ENCODE measurements at regions not wholly inside any gene's neighbourhood (a gene's known extent, or its start where the extent isn't known, plus 50 kb on each side); places are given as distances from the start of the nearest gene placed in this dataset.
"Not testable (repeated sequence)": the region's sequence is repeated elsewhere in the genome, so short reads cannot be mapped to it uniquely, and the experiment has no call there.

GRCh38 chr1:189158155-189158554 is 1319.5 kb downstream of the BRINP3 start:
- DNase-seq = no peak

GRCh38 chr1:189175889-189176288 is 1301.8 kb downstream of the BRINP3 start:
- no peak for DNase-seq

GRCh38 chr1:189180057-189180456 is 1297.6 kb downstream of the BRINP3 start:
- DNase-seq = no peak

- no peak for DNase-seq
Observed at GRCh38 chr1:189185097-189185496, 1292.6 kb downstream of the BRINP3 start.

- DNase-seq = no peak
Observed at GRCh38 chr1:189192741-189193520, 1284.7 kb downstream of the BRINP3 start.

DNA sequence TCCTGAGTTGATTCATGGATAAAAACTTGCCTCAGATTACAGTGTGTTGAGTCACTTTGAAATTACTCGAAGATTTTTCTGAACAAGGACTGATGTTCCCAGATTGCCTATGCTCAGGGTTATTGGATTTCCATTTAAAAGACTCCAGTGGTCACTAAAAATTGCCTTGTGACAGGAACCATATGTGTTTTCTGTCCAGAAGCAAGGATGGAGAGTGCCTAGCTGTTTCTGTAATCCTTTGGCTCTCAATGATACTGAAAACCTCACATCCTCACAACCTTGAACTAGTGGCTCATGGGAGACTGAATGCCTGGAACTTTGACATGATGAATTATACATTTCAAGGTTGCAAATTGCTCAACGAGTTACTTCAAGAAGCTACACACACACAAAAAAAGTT is 1271.8 kb downstream of the BRINP3 start:
- DNase-seq = no peak

GRCh38 chr1:189206617-189207016 is 1271.0 kb downstream of the BRINP3 start:
- DNase-seq = no peak

- DNase-seq = no peak
Observed at GRCh38 chr1:189211742-189212141, 1265.9 kb downstream of the BRINP3 start.

- DNase-seq = no peak
Observed at GRCh38 chr1:189212606-189213005, 1265.1 kb downstream of the BRINP3 start.

GRCh38 chr1:189216886-189217285 is 1260.8 kb downstream of the BRINP3 start:
- DNase-seq = no peak

GRCh38 chr1:189217646-189218045 is 1260.0 kb downstream of the BRINP3 start:
- DNase-seq = no peak

DNA sequence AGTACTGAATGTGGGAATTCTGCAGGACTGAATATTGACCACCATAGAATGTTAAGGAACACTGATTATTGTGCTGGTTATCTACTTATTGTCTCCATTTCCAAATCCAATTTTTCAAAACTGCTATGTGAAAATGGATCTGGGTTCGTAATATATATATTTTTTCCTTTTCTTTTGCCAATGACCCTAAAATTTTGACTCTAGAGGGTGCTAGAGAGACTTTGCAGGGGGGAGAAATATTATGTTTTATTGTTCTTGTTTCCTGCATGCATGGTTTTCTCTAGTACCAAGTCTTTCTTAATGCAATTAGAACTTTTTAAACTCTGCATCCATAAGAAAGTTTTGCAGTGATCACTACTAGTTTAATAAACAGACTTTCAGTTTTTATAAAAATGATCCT is 1256.9 kb downstream of the BRINP3 start:
- no peak for DNase-seq

DNA sequence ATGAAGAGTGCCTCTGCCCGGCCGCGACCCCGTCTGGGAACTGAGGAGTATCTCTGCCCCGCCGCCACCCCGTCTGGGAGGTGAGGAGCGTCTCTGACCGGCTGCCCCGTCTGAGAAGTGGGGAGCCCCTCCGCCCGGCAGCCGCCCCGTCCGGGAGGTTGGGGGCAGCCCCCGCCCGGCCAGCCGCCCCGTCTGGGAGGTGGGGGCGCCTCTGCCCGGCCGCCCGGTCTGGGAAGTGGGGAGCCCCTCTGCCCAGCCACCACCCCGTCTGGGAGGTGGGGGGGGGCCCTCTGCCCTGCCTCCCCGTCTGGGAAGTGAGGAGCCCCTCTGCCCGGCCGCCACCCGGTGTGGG is 1251.9 kb downstream of the BRINP3 start:
- not testable (repeated sequence) for DNase-seq

DNA sequence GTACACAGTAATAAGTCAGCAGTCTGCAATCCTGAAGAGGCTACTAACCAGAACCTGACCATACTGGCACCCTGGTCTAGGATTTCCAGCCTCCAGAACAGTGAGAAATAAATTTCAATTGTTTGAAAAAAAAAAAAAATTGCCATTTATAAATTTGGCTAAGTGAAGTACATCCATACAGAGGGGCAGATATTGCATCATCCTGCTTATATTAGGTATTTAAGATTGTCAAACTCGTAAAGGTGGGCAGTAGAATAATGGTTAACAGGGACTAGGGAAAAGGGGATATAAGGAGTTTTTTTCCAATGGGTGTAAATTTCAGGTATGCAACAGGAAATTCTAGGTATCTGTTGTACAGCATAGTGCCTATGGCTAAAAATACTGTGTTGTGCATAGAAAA is 1250.9 kb downstream of the BRINP3 start:
- no peak for DNase-seq

- DNase-seq = no peak
Observed at GRCh38 chr1:189237008-189237407, 1240.7 kb downstream of the BRINP3 start.

GRCh38 chr1:189253601-189254350 is 1223.9 kb downstream of the BRINP3 start:
- no peak for DNase-seq

- not testable (repeated sequence) for DNase-seq
Observed at GRCh38 chr1:189261128-189261527, 1216.5 kb downstream of the BRINP3 start.

GRCh38 chr1:189269011-189269410 is 1208.7 kb downstream of the BRINP3 start:
- DNase-seq = no peak

- DNase-seq = no peak
Observed at GRCh38 chr1:189274267-189274666, 1203.4 kb downstream of the BRINP3 start.

GRCh38 chr1:189275796-189276195 is 1201.9 kb downstream of the BRINP3 start:
- no peak for DNase-seq

DNA sequence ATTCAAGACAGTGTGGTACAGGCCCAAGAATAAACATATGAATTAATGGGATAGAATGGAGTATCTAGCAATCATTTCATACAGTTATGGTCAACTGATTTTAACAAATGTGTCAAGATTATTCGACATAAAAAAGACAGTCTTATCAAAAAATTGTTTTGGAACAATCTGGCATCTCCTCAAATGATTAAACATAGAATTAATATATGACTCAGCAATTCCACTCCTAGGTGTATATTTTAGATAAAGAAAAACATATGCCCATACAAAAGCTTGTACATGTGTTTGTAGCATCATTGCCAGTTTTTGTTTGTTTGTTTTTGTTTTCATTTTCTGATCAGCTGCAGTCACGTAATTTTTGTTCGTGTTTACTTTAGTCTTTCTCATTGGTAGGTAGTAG is 1188.3 kb downstream of the BRINP3 start:
- DNase-seq = no peak

DNA sequence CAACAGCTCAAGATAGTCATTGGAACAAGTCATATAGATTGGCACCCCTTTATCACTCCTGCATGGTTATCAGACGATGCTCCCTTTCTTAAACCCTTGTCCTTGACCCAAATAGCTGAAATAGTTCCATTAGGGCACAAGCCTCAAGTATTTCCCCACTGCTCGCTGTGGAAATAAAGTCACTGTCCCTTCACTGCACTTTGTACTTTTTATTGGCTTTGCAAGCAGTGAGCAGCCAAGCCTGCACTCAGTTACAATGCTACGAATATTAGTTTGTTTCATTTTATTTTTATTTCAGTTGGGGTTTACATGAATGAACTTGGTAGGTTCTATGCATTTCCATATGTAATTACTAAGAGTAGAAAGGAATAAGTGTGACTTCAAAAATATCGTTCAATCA is 1176.4 kb downstream of the BRINP3 start:
- DNase-seq = no peak

- no peak for DNase-seq
Observed at GRCh38 chr1:189305279-189305678, 1172.4 kb downstream of the BRINP3 start.

- DNase-seq = no peak
Observed at GRCh38 chr1:189311915-189312314, 1165.7 kb downstream of the BRINP3 start.

All from central memory CD4-positive, alpha-beta T cell (primary cell).